D721Med (cell line): ENCODE measurements at regions not wholly inside any gene's neighbourhood (a gene's known extent, or its start where the extent isn't known, plus 50 kb on each side); places are given as distances from the start of the nearest gene placed in this dataset.

Experiments
- DNase-seq: peaks from one replicate; pipeline ENCODE4 v3.0.0; 2011; ENCODE audit warnings: low spot score; ENCODE audit not compliant: insufficient read length
- FAIRE-seq: peaks from 2 replicates; lab custom pipeline; 2011; peaks lifted over from hg19 to GRCh38; lab: Jason Lieb, UNC
- CTCF ChIP-seq: IDR thresholded peaks from 2 replicates; pipeline ENCODE4 v1.5.1; 2012; ENCODE audit warnings: mild to moderate bottlenecking, control low read depth; ENCODE audit not compliant: insufficient read depth; ENCODE audit errors: missing control alignments

DNA sequence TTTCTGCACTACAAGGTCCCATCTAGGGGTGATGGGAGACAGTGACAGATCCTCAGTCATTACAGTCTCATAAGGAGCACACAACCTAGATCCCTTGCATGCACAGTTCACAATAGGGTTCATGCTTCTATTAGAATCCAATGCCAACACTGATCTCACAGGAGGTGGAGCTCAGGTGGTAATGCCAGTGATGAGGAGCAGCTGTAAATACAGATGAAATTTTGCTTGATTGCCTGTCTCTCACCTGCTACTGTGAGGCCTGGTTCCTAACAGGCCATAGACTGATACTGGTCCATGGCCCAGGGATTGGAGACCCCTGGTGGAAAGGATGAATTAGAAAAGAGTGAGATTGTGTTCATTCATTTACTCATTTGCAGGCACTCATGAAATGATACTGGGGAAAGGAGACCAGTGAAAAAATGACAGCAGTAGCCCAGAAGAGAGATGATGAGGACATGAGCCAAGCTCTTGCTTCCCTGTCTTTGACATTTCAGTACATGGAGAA, 251.6 kb upstream of the DUSP10 start:
- no peak for TF ChIP-seq CTCF
- FAIRE-seq (no peak), DNase-seq (no peak)

DNA sequence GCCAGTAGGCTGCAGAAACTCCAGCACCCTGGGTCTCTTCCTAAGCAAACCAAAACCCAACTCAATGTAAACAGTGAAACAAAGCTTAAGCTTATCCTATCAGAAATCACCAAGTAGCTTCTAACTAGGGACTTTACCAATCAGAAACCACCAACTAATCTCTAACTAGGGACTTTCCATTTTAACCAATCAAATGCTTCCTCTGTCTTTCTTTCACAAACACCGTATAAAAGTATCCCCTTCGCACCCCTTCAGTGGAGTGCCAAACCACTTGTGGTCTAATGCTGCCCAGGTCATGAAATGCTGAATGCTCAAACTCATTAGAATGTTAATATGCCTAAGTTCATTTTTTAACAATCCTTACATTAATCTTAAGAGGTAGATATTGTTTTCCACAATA, 250.5 kb upstream of the DUSP10 start:
- no peak for DNase-seq
- TF ChIP-seq CTCF = no peak
- no peak for FAIRE-seq

DNA sequence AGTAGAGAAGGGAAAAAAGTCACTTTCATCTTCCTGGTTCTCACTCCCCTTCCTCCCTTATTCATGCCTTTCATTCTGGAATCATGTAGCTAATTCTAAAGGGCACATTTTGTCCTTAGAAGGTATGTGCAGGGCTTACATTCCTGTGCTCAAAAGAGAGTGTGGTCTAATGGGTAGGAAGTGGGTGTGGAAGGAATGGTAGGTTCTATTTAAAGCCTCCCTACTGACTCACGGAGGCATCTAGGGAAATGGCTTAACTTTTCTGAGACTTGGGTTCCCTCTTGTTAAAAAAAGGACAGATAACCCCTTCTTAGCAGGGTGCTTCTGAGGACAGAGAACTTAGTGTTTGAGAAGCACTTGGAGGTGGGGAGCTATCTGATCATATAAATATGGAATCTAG, 249.3 kb upstream of the DUSP10 start:
- TF ChIP-seq CTCF = no peak
- no peak for DNase-seq
- no peak for FAIRE-seq

- FAIRE-seq = no peak
- TF ChIP-seq CTCF = no peak
- no peak for DNase-seq
Measured at GRCh38 chr1:221989741-221990140, 247.9 kb upstream of the DUSP10 start.

DNA sequence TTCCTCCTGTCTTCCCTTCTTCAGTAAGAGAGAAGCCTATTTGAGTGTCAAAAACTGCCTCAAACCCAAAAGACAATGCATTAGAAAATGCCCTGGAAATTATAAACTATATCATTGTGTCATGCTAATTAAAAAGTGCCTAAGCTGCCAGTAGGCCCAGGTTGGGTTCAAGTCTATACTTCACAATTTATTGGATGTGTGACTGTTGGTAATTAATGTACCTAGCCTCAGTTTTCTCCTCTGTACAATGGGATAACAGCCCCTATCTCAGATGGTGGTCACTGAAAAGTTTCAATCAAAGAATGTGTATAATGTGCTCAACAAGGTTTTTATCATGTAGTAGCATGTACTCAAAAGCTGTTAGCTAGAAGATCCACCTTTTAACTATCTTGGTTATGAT, 246.9 kb upstream of the DUSP10 start:
- no peak for DNase-seq
- no peak for TF ChIP-seq CTCF
- FAIRE-seq = no peak

DNA sequence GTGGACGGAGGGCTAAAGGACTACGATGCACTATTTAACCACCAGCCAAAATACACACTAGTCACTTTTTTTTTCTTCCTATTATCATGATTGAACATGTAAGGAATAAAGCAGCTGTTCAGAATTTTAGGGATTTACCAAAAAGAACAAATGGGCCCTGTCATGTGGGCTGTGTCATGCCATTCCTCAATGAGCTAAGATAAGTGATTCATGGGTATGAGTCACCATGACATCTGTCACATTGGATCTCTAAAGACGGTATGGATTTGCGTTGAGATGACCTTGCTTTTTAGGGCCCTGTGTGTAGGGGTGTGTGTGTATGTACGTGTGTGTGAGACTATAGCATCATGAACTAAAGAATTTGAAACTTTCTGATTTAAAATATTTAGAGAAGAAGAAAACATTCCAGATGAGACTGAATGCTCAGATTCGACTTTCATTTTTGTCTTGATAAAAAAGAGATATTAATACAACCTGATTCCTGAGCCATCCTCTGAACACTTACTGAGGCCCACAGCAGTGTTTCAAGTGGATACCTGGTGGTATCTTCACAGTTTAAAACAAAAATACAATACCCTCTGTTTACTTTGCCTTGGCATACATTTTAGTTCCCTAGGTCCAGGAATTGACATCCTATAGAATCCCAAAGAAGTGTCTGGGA, 246.1 kb upstream of the DUSP10 start:
- FAIRE-seq (no peak), DNase-seq (no peak)
- TF ChIP-seq CTCF = no peak

DNA sequence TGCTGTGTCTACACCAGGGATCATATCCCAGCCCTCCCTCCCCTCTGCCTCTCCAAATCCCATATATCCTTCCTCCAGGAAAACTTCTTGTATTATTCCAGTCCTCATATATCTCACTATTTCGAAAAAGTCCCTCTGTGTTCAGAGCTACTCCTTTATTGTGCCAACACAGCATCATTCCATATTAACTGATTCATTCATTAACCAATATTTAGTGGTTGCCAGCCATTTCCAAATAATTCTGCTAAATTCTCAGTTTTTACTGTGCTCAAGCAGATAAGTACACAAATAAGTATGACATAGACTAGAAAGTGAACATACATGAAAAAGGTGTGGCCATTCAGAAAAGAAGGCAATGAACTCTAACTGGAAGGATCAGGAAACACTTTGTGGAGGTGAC, 241.6 kb upstream of the DUSP10 start:
- FAIRE-seq = no peak
- no peak for TF ChIP-seq CTCF
- DNase-seq = no peak
